Endothelial cell of umbilical vein (primary cell): ENCODE measurements at regions not wholly inside any gene's neighbourhood (a gene's known extent, or its start where the extent isn't known, plus 50 kb on each side); places are given as distances from the start of the nearest gene placed in this dataset.

Experiments used
- BruUV-seq: library from RNA; stranded (reverse); fragments of 400-500 nt; replicated peaks from 2 replicates; lab custom pipeline; 2021; lab: Mats Ljungman, UMichigan
- CTCF ChIA-PET: fragments of 300-600, 350-600 bp; sonication (Branson Sonifier 250); formaldehyde crosslinking; loops from one replicate; lab custom pipeline; 2021; ENCODE audit warnings: antibody characterized with exemption, inconsistent platforms; lab: Charles Lee
- POLR2A ChIA-PET: fragments of 300-600, 350-600 bp; sonication (Branson Sonifier 250); formaldehyde crosslinking; loops from one replicate; lab custom pipeline; 2021; ENCODE audit warnings: antibody characterized with exemption, inconsistent platforms; lab: Charles Lee
- DNase-seq: peaks from one replicate; pipeline ENCODE4 v3.0.0-alpha.2; 2011; ENCODE audit warnings: low read depth, low spot score
- FAIRE-seq: peaks from 2 replicates; lab custom pipeline; 2011; peaks lifted over from hg19 to GRCh38; lab: Jason Lieb, UNC
- H2AFZ ChIP-seq: 2 replicates; pipeline ENCODE4 v1.6.0; 2012; ENCODE audit warnings: low read depth, low read length, control low read depth, inconsistent platforms
- H3K27ac ChIP-seq: 2 replicates; pipeline ENCODE4 v1.5.1; 2011; ENCODE audit warnings: low read depth, mild to moderate bottlenecking, control low read depth, low read length, moderate library complexity; ENCODE audit not compliant: insufficient read depth
- H3K27me3 ChIP-seq, 2 experiments: 2 replicates each; pipeline versions ENCODE4 v1.6.0 to v1.6.1; 2011; ENCODE audit warnings: low read length in 2 of 2, mixed read lengths in 1 of 2; ENCODE audit not compliant: control insufficient read depth in 2 of 2, insufficient read depth in 2 of 2
- H3K36me3 ChIP-seq, 2 experiments: 2 replicates in 1 of 2; 3 replicates in 1 of 2; pipeline ENCODE4 v1.5.1; 2011; ENCODE audit warnings: low read length in 2 of 2, mild to moderate bottlenecking in 1 of 2, moderate library complexity in 1 of 2; ENCODE audit not compliant: control insufficient read depth in 2 of 2, insufficient read depth in 2 of 2; ENCODE audit errors: extremely low read depth in 1 of 2
- H3K4me1 ChIP-seq: 3 replicates; pipeline ENCODE4 v1.5.1; 2011; ENCODE audit warnings: mild to moderate bottlenecking, low read length; ENCODE audit not compliant: control insufficient read depth, insufficient read depth; ENCODE audit errors: extremely low read depth
- H3K4me2 ChIP-seq: 2 replicates; pipeline ENCODE4 v1.6.1; 2011; ENCODE audit warnings: low read length, control low read depth, mixed read lengths; ENCODE audit not compliant: insufficient read depth
- H3K4me3 ChIP-seq, 3 experiments: fragments of 200-600 bp in 1 of 3; sonication (generic), shearing (Covaris generic) in 1 of 3; replicated peaks in 1 of 3; 2 replicates each; pipeline ENCODE4 v1.5.1; 2011 to 2016; ENCODE audit warnings: control low read depth in 3 of 3, low read length in 3 of 3, mild to moderate bottlenecking in 2 of 3, inconsistent platforms in 1 of 3, low read depth in 1 of 3, moderate library complexity in 1 of 3; ENCODE audit not compliant: insufficient read depth in 1 of 3
- H3K79me2 ChIP-seq: 2 replicates; pipeline ENCODE4 v1.6.0; 2012; ENCODE audit warnings: low read length, inconsistent platforms; ENCODE audit not compliant: control insufficient read depth, insufficient read depth
- H3K9ac ChIP-seq: replicated peaks from 2 replicates; pipeline ENCODE3; 2011; ENCODE audit warnings: low read length, control low read depth; ENCODE audit not compliant: insufficient read depth; ENCODE audit errors: extremely low read depth
- H3K9me1 ChIP-seq: replicated peaks from 3 replicates; pipeline ENCODE4 v1.6.0; 2011; ENCODE audit warnings: mild to moderate bottlenecking, low read length; ENCODE audit not compliant: control insufficient read depth, insufficient read depth; ENCODE audit errors: extremely low read depth
- H3K9me3 ChIP-seq: replicated peaks from 2 replicates; pipeline ENCODE4 v1.5.1; 2012; ENCODE audit warnings: low read length, inconsistent platforms; ENCODE audit not compliant: control insufficient read depth, insufficient read depth
- H4K20me1 ChIP-seq: replicated peaks from 2 replicates; pipeline ENCODE3; 2011; ENCODE audit warnings: mild to moderate bottlenecking, low read length; ENCODE audit not compliant: control insufficient read depth, insufficient read depth; ENCODE audit errors: extremely low read depth
- EZH2 ChIP-seq: IDR thresholded peaks from 2 replicates; pipeline ENCODE4 v1.6.1; 2012; ENCODE audit warnings: borderline replicate concordance, low read depth, mild to moderate bottlenecking, moderate library complexity, low read length, inconsistent platforms; ENCODE audit not compliant: severe bottlenecking
- FOS ChIP-seq: IDR thresholded peaks from 2 replicates; pipeline ENCODE4 v1.6.1; 2011; ENCODE audit warnings: mild to moderate bottlenecking, low read length, moderate library complexity, borderline replicate concordance; ENCODE audit not compliant: insufficient read depth
- GATA2 ChIP-seq: IDR thresholded peaks from 2 replicates; pipeline ENCODE4 v1.7.0; 2011; ENCODE audit warnings: low read depth, mild to moderate bottlenecking, moderate library complexity, mixed read lengths, low read length; ENCODE audit not compliant: insufficient read length, insufficient read depth
- JUN ChIP-seq: IDR thresholded peaks from 2 replicates; pipeline ENCODE4 v1.6.1; 2011; ENCODE audit warnings: borderline replicate concordance, low read depth; ENCODE audit not compliant: insufficient read length, insufficient read depth
- MYC ChIP-seq: IDR thresholded peaks from one replicate; pipeline ENCODE4 v1.6.1; 2011; ENCODE audit warnings: mild to moderate bottlenecking, low read depth, low read length
- POLR2A ChIP-seq: IDR thresholded peaks from 2 replicates; pipeline ENCODE4 v1.6.1; 2012; ENCODE audit warnings: low read depth, mild to moderate bottlenecking, control low read depth, low read length
- POLR2AphosphoS5 ChIP-seq: IDR thresholded peaks from 2 replicates; pipeline ENCODE4 v1.6.1; 2012; ENCODE audit warnings: low read depth, mild to moderate bottlenecking, control low read depth, low read length, moderate library complexity; ENCODE audit not compliant: insufficient read depth
- dilution Hi-C: fragments of 300-500 bp; cut with MboI; formaldehyde crosslinking; loops from one replicate; pipeline ENCODE4 v1.15.0; 2019; ENCODE audit warnings: low sequenced_read_pairs; ENCODE audit not compliant: extremely low pct_ligation_motif_present
- intact Hi-C: fragments of 100-400 bp; cut with micrococcal nuclease; formaldehyde crosslinking; loops from one replicate; pipeline ENCODE4 v1.10.0; 2022
- TF ChIP-seq, protein P1 (sequence below), 2 donors: IDR thresholded peaks; 1 replicate in 1 of 2; 2 replicates in 1 of 2; pipeline ENCODE4 v1.5.1; 2011; ENCODE audit warnings: low read length in 2 of 2, mild to moderate bottlenecking in 2 of 2, moderate library complexity in 2 of 2, control low read depth in 1 of 2, inconsistent platforms in 1 of 2, low read depth in 1 of 2; ENCODE audit not compliant: insufficient read depth in 1 of 2; ENCODE audit errors: extremely low read depth in 1 of 2
- TF ChIP-seq, protein P2 (sequence below): IDR thresholded peaks from 2 replicates; pipeline ENCODE4 v1.6.1; 2011; ENCODE audit not compliant: insufficient read depth, insufficient read length

DNA sequence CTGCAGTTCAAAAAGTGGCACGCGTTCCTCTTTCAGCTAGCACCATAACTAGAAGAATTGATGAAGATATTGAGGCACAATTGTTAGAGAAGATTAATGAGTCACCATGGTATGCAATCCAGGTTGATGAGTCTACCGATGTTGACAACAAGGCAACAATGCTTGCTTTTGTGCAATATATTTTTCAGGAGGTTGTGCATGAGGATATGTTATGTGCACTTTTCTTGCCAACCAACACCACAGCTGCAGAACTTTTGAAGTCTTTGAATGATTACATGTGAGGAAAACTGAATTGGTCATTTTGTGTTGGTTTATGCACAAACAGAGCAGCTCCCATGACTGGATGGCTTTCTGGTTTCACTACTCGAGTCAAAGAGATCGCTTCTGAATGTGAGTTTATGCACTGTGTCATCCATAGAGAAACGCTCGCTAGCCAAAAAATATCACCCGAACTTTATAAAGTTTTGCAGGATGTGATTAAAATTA lies 129.3 kb upstream of the SLC24A3 start:
- no peak overlapping the region for H3K4me2 ChIP-seq
- H3K36me3 ChIP-seq, result no peaks in the 10 kb centered on the region
- DNase-seq, result no peak
- H3K27ac ChIP-seq, result no peak overlapping the region
- no peaks in the 10 kb centered on the region for H3K79me2 ChIP-seq
- dilution Hi-C loops (no loop called here), intact Hi-C loops (no loop called here)
- H3K9me3 ChIP-seq, result peaks cover 2% of the 10 kb centered on the region
- FAIRE-seq, result no peak
- H3K4me3 ChIP-seq, result no peak overlapping the region
- H3K9me1 ChIP-seq, result no peaks in the 10 kb centered on the region
- TF ChIP-seq MYC, result no peak
- TF ChIP-seq GATA2, result no peak
- TF ChIP-seq JUN, result no peak
- TF ChIP-seq, protein P1, sequence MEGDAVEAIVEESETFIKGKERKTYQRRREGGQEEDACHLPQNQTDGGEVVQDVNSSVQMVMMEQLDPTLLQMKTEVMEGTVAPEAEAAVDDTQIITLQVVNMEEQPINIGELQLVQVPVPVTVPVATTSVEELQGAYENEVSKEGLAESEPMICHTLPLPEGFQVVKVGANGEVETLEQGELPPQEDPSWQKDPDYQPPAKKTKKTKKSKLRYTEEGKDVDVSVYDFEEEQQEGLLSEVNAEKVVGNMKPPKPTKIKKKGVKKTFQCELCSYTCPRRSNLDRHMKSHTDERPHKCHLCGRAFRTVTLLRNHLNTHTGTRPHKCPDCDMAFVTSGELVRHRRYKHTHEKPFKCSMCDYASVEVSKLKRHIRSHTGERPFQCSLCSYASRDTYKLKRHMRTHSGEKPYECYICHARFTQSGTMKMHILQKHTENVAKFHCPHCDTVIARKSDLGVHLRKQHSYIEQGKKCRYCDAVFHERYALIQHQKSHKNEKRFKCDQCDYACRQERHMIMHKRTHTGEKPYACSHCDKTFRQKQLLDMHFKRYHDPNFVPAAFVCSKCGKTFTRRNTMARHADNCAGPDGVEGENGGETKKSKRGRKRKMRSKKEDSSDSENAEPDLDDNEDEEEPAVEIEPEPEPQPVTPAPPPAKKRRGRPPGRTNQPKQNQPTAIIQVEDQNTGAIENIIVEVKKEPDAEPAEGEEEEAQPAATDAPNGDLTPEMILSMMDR (IDR thresholded peaks at IDR 0.05; ENCODE audit: extremely low read depth in 1 of 2, insufficient read depth in 1 of 2, low read depth in 1 of 2, low read length in 2 of 2), result no peak
- TF ChIP-seq EZH2, result no peak
- no peak for TF ChIP-seq POLR2AphosphoS5
- no peak for TF ChIP-seq FOS
- TF ChIP-seq, protein P2, sequence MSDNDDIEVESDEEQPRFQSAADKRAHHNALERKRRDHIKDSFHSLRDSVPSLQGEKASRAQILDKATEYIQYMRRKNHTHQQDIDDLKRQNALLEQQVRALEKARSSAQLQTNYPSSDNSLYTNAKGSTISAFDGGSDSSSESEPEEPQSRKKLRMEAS, result no peak
- TF ChIP-seq POLR2A, result no peak
- no peaks in the 10 kb centered on the region for H4K20me1 ChIP-seq
- H2AFZ ChIP-seq, result no peak overlapping the region
- POLR2A ChIA-PET, result no interaction called here
- no peaks in the 10 kb centered on the region for H3K27me3 ChIP-seq
- H3K9ac ChIP-seq, result no peak overlapping the region
- no TSS peak for BruUV-seq
- no peaks in the 10 kb centered on the region for H3K4me1 ChIP-seq
- CTCF ChIA-PET, result no interaction called here
